WTC11 (cell line): ENCODE measurements at regions not wholly inside any gene's neighbourhood (a gene's known extent, or its start where the extent isn't known, plus 50 kb on each side); places are given as distances from the start of the nearest gene placed in this dataset.

Experiments
- ATAC-seq: fragments of 200-7000 bp; cut with Tn5 transposase; 2 replicates; pipeline ENCODE4 v1.10.0; 2021; ENCODE audit warnings: mild to moderate bottlenecking, moderate library complexity
- CTCF ChIA-PET: fragments of 300-600 bp; sonication (Branson Sonifier 250); formaldehyde crosslinking; loops from one replicate; lab custom pipeline; 2021; ENCODE audit warnings: antibody characterized with exemption; lab: Charles Lee
- POLR2A ChIA-PET: fragments of 350-600 bp; sonication (Branson Sonifier 250); formaldehyde crosslinking; loops from one replicate; lab custom pipeline; 2021; ENCODE audit warnings: antibody characterized with exemption; lab: Charles Lee
- DNase-seq: peaks from one replicate; pipeline ENCODE4 v3.0.0; 2021; ENCODE audit warnings: low spot score
- H3K27ac Mint-ChIP-seq: 2 replicates; pipeline ENCODE4 v1.8.0; 2021; ENCODE audit warnings: mixed read lengths
- H3K27me3 Mint-ChIP-seq: 2 replicates; pipeline ENCODE4 v1.8.0; 2021; ENCODE audit warnings: low read depth, mild to moderate bottlenecking, moderate library complexity, mixed read lengths
- H3K36me3 Mint-ChIP-seq: 2 replicates; pipeline ENCODE4 v1.8.0; 2021; ENCODE audit warnings: mixed read lengths
- H3K4me1 Mint-ChIP-seq: 2 replicates; pipeline ENCODE4 v1.8.0; 2022; ENCODE audit warnings: mixed read lengths
- H3K4me3 Mint-ChIP-seq: 2 replicates; pipeline ENCODE4 v1.8.0; 2021; ENCODE audit warnings: mild to moderate bottlenecking, moderate library complexity, mixed read lengths
- H3K9me3 Mint-ChIP-seq: 2 replicates; pipeline ENCODE4 v1.8.0; 2021; ENCODE audit warnings: mixed read lengths
- FOXK1 ChIP-seq: sonication (generic); formaldehyde crosslinking; IDR thresholded peaks from 2 replicates; pipeline ENCODE4 v1.8.0; 2022; ENCODE audit warnings: mild to moderate bottlenecking, moderate library complexity, missing genetic modification reagents
- GABPB1 ChIP-seq: sonication (generic); formaldehyde crosslinking; IDR thresholded peaks from 2 replicates; pipeline ENCODE4 v1.8.1; 2023; ENCODE audit warnings: mild to moderate bottlenecking, missing genetic modification reagents
- NFYB ChIP-seq: sonication (generic); formaldehyde crosslinking; conservative IDR thresholded peaks from 2 replicates; pipeline ENCODE4 v1.8.0; 2022; ENCODE audit warnings: low read depth, missing genetic modification reagents
- NR2C2 ChIP-seq: sonication (generic); formaldehyde crosslinking; IDR thresholded peaks from 2 replicates; pipeline ENCODE4 v1.8.0; 2022; ENCODE audit warnings: mild to moderate bottlenecking, missing genetic modification reagents
- RORB ChIP-seq: fragments of 250-450 bp; sonication (Bioruptor Pico); IDR thresholded peaks from 2 replicates; pipeline ENCODE4 v1.9.0; 2021; ENCODE audit warnings: mild to moderate bottlenecking
- TP53 ChIP-seq: sonication (generic); formaldehyde crosslinking; IDR thresholded peaks from 2 replicates; pipeline ENCODE4 v1.8.1; 2023; ENCODE audit warnings: mild to moderate bottlenecking, missing genetic modification reagents
- ZNF232 ChIP-seq: sonication (generic); formaldehyde crosslinking; IDR thresholded peaks from 2 replicates; pipeline ENCODE4 v1.8.0; 2022; ENCODE audit warnings: mild to moderate bottlenecking, missing genetic modification reagents
- ZNF317 ChIP-seq: sonication (generic); formaldehyde crosslinking; IDR thresholded peaks from 2 replicates; pipeline ENCODE4 v1.8.1; 2023; ENCODE audit warnings: low read depth, mild to moderate bottlenecking, moderate library complexity, missing genetic modification reagents, borderline replicate concordance
- TF ChIP-seq, protein P1 (sequence below): fragments of 250-450 bp; sonication (Bioruptor Pico); IDR thresholded peaks from 2 replicates; pipeline ENCODE4 v1.9.0; 2021; ENCODE audit warnings: mild to moderate bottlenecking
- TF ChIP-seq, protein P2 (sequence below): sonication (generic); formaldehyde crosslinking; IDR thresholded peaks from 2 replicates; pipeline ENCODE4 v1.8.1; 2023; ENCODE audit warnings: mild to moderate bottlenecking, missing genetic modification reagents, borderline replicate concordance
- TF ChIP-seq, protein P3 (sequence below): fragments of 250-450 bp; sonication (Bioruptor Pico); IDR thresholded peaks from 2 replicates; pipeline ENCODE4 v1.9.0; 2021; ENCODE audit warnings: moderate library complexity, mild to moderate bottlenecking, inconsistent platforms, borderline replicate concordance
- TF ChIP-seq, protein P4 (sequence below): fragments of 250-450 bp; sonication (Bioruptor Pico); IDR thresholded peaks from 2 replicates; pipeline ENCODE4 v2.1.2; 2022; ENCODE audit warnings: mild to moderate bottlenecking, moderate library complexity
- TF ChIP-seq, protein P5 (sequence below): fragments of 250-450 bp; sonication (Bioruptor Pico); IDR thresholded peaks from 2 replicates; pipeline ENCODE4 v1.9.0; 2021; ENCODE audit warnings: mild to moderate bottlenecking
- TF ChIP-seq, protein P6 (sequence below): sonication (generic); formaldehyde crosslinking; IDR thresholded peaks from 2 replicates; pipeline ENCODE4 v1.8.1; 2022; ENCODE audit warnings: low read depth, missing genetic modification reagents, borderline replicate concordance

DNA sequence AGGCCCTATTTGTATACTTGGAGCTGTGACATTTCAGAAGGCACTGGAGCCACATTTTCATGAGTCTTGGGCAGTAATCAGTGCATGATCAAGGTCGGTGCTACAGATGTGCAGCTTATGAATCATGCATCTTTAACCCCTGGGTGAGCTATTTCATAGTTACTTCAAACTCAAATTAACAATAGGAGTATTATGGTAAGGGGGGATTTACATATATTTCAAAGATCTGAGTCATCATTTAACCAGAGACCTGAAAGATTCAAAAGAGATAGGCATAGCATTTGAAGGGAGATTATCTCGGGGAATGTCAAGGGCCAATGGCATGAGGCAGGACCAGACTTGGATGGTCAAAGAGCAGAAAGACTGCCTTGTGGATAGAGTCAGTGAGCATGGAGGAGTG, 169.0 kb upstream of the GRIN3A start:
- no peak for TF ChIP-seq FOXK1
- TF ChIP-seq TP53 (CRISPR knock-in tag), result no peak
- no peak for TF ChIP-seq RORB (CRISPR knock-in tag)
- TF ChIP-seq, all 79 proteins: peak for 0
- Mint-ChIP-seq H3K27me3 (no peaks in the 10 kb centered on the region), H3K4me3 (no peak overlapping the region), H3K9me3 (no peaks in the 10 kb centered on the region), H3K27ac (no peak overlapping the region), H3K4me1 (no peaks in the 10 kb centered on the region), H3K36me3 (no peaks in the 10 kb centered on the region)
- CTCF ChIA-PET, result no interaction called here
- POLR2A ChIA-PET, result no interaction called here
- DNase-seq (no peak), ATAC-seq (no peak)

DNA sequence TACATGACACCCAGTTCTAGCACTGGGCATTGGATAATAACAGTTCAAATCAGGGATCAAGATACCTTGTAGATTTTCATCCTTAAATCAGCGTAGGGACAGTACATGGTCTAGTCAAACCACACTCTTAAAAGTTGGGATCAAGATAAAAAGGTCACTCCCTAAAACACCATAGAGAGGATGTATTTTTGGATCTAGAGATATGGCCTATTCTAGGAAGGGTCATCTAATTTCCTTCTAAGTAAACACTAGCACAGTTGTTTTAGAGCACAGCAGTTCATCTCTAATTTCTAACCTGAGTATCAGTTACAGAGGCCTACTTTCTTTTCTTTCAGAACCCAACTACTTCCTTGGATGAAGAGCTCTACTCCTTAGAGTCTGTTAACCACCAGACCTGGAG, 166.4 kb upstream of the GRIN3A start:
- CTCF ChIA-PET, result no interaction called here
- H3K36me3 Mint-ChIP-seq, result no peaks in the 10 kb centered on the region
- no peaks in the 10 kb centered on the region for H3K9me3 Mint-ChIP-seq
- POLR2A ChIA-PET, result no interaction called here
- TF ChIP-seq, protein P1, sequence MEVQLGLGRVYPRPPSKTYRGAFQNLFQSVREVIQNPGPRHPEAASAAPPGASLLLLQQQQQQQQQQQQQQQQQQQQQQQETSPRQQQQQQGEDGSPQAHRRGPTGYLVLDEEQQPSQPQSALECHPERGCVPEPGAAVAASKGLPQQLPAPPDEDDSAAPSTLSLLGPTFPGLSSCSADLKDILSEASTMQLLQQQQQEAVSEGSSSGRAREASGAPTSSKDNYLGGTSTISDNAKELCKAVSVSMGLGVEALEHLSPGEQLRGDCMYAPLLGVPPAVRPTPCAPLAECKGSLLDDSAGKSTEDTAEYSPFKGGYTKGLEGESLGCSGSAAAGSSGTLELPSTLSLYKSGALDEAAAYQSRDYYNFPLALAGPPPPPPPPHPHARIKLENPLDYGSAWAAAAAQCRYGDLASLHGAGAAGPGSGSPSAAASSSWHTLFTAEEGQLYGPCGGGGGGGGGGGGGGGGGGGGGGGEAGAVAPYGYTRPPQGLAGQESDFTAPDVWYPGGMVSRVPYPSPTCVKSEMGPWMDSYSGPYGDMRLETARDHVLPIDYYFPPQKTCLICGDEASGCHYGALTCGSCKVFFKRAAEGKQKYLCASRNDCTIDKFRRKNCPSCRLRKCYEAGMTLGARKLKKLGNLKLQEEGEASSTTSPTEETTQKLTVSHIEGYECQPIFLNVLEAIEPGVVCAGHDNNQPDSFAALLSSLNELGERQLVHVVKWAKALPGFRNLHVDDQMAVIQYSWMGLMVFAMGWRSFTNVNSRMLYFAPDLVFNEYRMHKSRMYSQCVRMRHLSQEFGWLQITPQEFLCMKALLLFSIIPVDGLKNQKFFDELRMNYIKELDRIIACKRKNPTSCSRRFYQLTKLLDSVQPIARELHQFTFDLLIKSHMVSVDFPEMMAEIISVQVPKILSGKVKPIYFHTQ, result no peak
- DNase-seq, result no peak
- H3K27me3 Mint-ChIP-seq, result no peaks in the 10 kb centered on the region
- no peak overlapping the region for H3K4me3 Mint-ChIP-seq
- no peak for ATAC-seq
- H3K27ac Mint-ChIP-seq, result no peak overlapping the region
- no peaks in the 10 kb centered on the region for H3K4me1 Mint-ChIP-seq

DNA sequence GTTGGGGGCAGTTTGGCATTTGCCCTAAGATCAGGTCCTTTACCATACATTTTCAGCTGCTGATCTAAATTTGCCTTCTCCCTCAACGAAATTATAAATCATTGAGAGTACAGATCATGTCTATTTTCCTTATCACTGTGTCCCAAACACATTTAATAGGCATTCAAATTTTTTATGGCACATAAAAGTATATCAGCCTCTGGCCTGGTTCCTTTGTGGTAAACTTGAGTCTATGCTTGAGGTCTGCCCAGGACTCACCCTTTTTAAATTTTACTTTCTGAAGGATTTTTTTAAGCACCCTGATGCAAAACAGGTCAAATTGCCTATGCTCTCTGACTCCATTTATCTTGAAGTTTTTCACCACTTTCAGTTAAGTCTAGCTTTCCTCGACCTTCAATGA, 163.6 kb upstream of the GRIN3A start:
- Mint-ChIP-seq H3K36me3 (no peaks in the 10 kb centered on the region), H3K9me3 (no peaks in the 10 kb centered on the region), H3K4me3 (no peak overlapping the region), H3K27me3 (no peaks in the 10 kb centered on the region), H3K4me1 (no peaks in the 10 kb centered on the region), H3K27ac (no peak overlapping the region)
- no peak for ATAC-seq
- ChIA-PET POLR2A (no interaction called here), CTCF (no interaction called here)
- no peak for DNase-seq
- TF ChIP-seq, protein P2, sequence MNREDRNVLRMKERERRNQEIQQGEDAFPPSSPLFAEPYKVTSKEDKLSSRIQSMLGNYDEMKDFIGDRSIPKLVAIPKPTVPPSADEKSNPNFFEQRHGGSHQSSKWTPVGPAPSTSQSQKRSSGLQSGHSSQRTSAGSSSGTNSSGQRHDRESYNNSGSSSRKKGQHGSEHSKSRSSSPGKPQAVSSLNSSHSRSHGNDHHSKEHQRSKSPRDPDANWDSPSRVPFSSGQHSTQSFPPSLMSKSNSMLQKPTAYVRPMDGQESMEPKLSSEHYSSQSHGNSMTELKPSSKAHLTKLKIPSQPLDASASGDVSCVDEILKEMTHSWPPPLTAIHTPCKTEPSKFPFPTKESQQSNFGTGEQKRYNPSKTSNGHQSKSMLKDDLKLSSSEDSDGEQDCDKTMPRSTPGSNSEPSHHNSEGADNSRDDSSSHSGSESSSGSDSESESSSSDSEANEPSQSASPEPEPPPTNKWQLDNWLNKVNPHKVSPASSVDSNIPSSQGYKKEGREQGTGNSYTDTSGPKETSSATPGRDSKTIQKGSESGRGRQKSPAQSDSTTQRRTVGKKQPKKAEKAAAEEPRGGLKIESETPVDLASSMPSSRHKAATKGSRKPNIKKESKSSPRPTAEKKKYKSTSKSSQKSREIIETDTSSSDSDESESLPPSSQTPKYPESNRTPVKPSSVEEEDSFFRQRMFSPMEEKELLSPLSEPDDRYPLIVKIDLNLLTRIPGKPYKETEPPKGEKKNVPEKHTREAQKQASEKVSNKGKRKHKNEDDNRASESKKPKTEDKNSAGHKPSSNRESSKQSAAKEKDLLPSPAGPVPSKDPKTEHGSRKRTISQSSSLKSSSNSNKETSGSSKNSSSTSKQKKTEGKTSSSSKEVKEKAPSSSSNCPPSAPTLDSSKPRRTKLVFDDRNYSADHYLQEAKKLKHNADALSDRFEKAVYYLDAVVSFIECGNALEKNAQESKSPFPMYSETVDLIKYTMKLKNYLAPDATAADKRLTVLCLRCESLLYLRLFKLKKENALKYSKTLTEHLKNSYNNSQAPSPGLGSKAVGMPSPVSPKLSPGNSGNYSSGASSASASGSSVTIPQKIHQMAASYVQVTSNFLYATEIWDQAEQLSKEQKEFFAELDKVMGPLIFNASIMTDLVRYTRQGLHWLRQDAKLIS, result no peak
- TF ChIP-seq, protein P1, result no peak
- TF ChIP-seq, protein P3, sequence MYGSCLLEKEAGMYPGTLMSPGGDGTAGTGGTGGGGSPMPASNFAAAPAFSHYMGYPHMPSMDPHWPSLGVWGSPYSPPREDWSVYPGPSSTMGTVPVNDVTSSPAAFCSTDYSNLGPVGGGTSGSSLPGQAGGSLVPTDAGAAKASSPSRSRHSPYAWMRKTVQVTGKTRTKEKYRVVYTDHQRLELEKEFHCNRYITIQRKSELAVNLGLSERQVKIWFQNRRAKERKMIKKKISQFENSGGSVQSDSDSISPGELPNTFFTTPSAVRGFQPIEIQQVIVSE, result no peak
- TF ChIP-seq, protein P4, sequence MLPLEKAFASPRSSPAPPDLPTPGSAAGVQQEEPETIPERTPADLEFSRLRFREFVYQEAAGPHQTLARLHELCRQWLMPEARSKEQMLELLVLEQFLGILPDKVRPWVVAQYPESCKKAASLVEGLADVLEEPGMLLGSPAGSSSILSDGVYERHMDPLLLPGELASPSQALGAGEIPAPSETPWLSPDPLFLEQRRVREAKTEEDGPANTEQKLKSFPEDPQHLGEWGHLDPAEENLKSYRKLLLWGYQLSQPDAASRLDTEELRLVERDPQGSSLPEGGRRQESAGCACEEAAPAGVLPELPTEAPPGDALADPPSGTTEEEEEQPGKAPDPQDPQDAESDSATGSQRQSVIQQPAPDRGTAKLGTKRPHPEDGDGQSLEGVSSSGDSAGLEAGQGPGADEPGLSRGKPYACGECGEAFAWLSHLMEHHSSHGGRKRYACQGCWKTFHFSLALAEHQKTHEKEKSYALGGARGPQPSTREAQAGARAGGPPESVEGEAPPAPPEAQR (CRISPR knock-in tag), result no peak
- no peak for TF ChIP-seq GABPB1 (CRISPR knock-in tag)
- TF ChIP-seq ZNF232 (CRISPR knock-in tag), result no peak
- no peak for TF ChIP-seq NR2C2 (CRISPR knock-in tag)
- TF ChIP-seq, protein P5, sequence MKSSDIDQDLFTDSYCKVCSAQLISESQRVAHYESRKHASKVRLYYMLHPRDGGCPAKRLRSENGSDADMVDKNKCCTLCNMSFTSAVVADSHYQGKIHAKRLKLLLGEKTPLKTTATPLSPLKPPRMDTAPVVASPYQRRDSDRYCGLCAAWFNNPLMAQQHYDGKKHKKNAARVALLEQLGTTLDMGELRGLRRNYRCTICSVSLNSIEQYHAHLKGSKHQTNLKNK (CRISPR knock-in tag), result no peak
- no peak for TF ChIP-seq NFYB (CRISPR knock-in tag)
- no peak for TF ChIP-seq ZNF317 (CRISPR knock-in tag)
- TF ChIP-seq, protein P6, sequence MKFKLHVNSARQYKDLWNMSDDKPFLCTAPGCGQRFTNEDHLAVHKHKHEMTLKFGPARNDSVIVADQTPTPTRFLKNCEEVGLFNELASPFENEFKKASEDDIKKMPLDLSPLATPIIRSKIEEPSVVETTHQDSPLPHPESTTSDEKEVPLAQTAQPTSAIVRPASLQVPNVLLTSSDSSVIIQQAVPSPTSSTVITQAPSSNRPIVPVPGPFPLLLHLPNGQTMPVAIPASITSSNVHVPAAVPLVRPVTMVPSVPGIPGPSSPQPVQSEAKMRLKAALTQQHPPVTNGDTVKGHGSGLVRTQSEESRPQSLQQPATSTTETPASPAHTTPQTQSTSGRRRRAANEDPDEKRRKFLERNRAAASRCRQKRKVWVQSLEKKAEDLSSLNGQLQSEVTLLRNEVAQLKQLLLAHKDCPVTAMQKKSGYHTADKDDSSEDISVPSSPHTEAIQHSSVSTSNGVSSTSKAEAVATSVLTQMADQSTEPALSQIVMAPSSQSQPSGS (CRISPR knock-in tag), result no peak
